Endothelial cell of umbilical vein (primary cell): ENCODE measurements at regions not wholly inside any gene's neighbourhood (a gene's known extent, or its start where the extent isn't known, plus 50 kb on each side); places are given as distances from the start of the nearest gene placed in this dataset.

Experiments
- BruUV-seq: library from RNA; stranded (reverse); fragments of 400-500 nt; replicated peaks from 2 replicates; lab custom pipeline; 2021; lab: Mats Ljungman, UMichigan
- CTCF ChIA-PET: fragments of 300-600, 350-600 bp; sonication (Branson Sonifier 250); formaldehyde crosslinking; loops from one replicate; lab custom pipeline; 2021; ENCODE audit warnings: antibody characterized with exemption, inconsistent platforms; lab: Charles Lee
- POLR2A ChIA-PET: fragments of 300-600, 350-600 bp; sonication (Branson Sonifier 250); formaldehyde crosslinking; loops from one replicate; lab custom pipeline; 2021; ENCODE audit warnings: antibody characterized with exemption, inconsistent platforms; lab: Charles Lee
- DNase-seq: peaks from one replicate; pipeline ENCODE4 v3.0.0-alpha.2; 2011; ENCODE audit warnings: low read depth, low spot score
- FAIRE-seq: peaks from 2 replicates; lab custom pipeline; 2011; peaks lifted over from hg19 to GRCh38; lab: Jason Lieb, UNC
- H2AFZ ChIP-seq: 2 replicates; pipeline ENCODE4 v1.6.0; 2012; ENCODE audit warnings: low read depth, low read length, control low read depth, inconsistent platforms
- H3K27ac ChIP-seq: 2 replicates; pipeline ENCODE4 v1.5.1; 2011; ENCODE audit warnings: low read depth, mild to moderate bottlenecking, control low read depth, low read length, moderate library complexity; ENCODE audit not compliant: insufficient read depth
- H3K27me3 ChIP-seq, 2 experiments: 2 replicates each; pipeline versions ENCODE4 v1.6.0 to v1.6.1; 2011; ENCODE audit warnings: low read length in 2 of 2, mixed read lengths in 1 of 2; ENCODE audit not compliant: control insufficient read depth in 2 of 2, insufficient read depth in 2 of 2
- H3K36me3 ChIP-seq, 2 experiments: 2 replicates in 1 of 2; 3 replicates in 1 of 2; pipeline ENCODE4 v1.5.1; 2011; ENCODE audit warnings: low read length in 2 of 2, mild to moderate bottlenecking in 1 of 2, moderate library complexity in 1 of 2; ENCODE audit not compliant: control insufficient read depth in 2 of 2, insufficient read depth in 2 of 2; ENCODE audit errors: extremely low read depth in 1 of 2
- H3K4me1 ChIP-seq: 3 replicates; pipeline ENCODE4 v1.5.1; 2011; ENCODE audit warnings: mild to moderate bottlenecking, low read length; ENCODE audit not compliant: control insufficient read depth, insufficient read depth; ENCODE audit errors: extremely low read depth
- H3K4me2 ChIP-seq: 2 replicates; pipeline ENCODE4 v1.6.1; 2011; ENCODE audit warnings: low read length, control low read depth, mixed read lengths; ENCODE audit not compliant: insufficient read depth
- H3K4me3 ChIP-seq, 3 experiments: fragments of 200-600 bp in 1 of 3; sonication (generic), shearing (Covaris generic) in 1 of 3; replicated peaks in 1 of 3; 2 replicates each; pipeline ENCODE4 v1.5.1; 2011 to 2016; ENCODE audit warnings: control low read depth in 3 of 3, low read length in 3 of 3, mild to moderate bottlenecking in 2 of 3, inconsistent platforms in 1 of 3, low read depth in 1 of 3, moderate library complexity in 1 of 3; ENCODE audit not compliant: insufficient read depth in 1 of 3
- H3K79me2 ChIP-seq: 2 replicates; pipeline ENCODE4 v1.6.0; 2012; ENCODE audit warnings: low read length, inconsistent platforms; ENCODE audit not compliant: control insufficient read depth, insufficient read depth
- H3K9ac ChIP-seq: replicated peaks from 2 replicates; pipeline ENCODE3; 2011; ENCODE audit warnings: low read length, control low read depth; ENCODE audit not compliant: insufficient read depth; ENCODE audit errors: extremely low read depth
- H3K9me1 ChIP-seq: replicated peaks from 3 replicates; pipeline ENCODE4 v1.6.0; 2011; ENCODE audit warnings: mild to moderate bottlenecking, low read length; ENCODE audit not compliant: control insufficient read depth, insufficient read depth; ENCODE audit errors: extremely low read depth
- H3K9me3 ChIP-seq: replicated peaks from 2 replicates; pipeline ENCODE4 v1.5.1; 2012; ENCODE audit warnings: low read length, inconsistent platforms; ENCODE audit not compliant: control insufficient read depth, insufficient read depth
- H4K20me1 ChIP-seq: replicated peaks from 2 replicates; pipeline ENCODE3; 2011; ENCODE audit warnings: mild to moderate bottlenecking, low read length; ENCODE audit not compliant: control insufficient read depth, insufficient read depth; ENCODE audit errors: extremely low read depth
- CTCF ChIP-seq, 2 donors: IDR thresholded peaks; 1 replicate in 1 of 2; 2 replicates in 1 of 2; pipeline ENCODE4 v1.5.1; 2011; ENCODE audit warnings: low read length in 2 of 2, mild to moderate bottlenecking in 2 of 2, moderate library complexity in 2 of 2, control low read depth in 1 of 2, inconsistent platforms in 1 of 2, low read depth in 1 of 2; ENCODE audit not compliant: insufficient read depth in 1 of 2; ENCODE audit errors: extremely low read depth in 1 of 2
- EZH2 ChIP-seq: IDR thresholded peaks from 2 replicates; pipeline ENCODE4 v1.6.1; 2012; ENCODE audit warnings: borderline replicate concordance, low read depth, mild to moderate bottlenecking, moderate library complexity, low read length, inconsistent platforms; ENCODE audit not compliant: severe bottlenecking
- FOS ChIP-seq: IDR thresholded peaks from 2 replicates; pipeline ENCODE4 v1.6.1; 2011; ENCODE audit warnings: mild to moderate bottlenecking, low read length, moderate library complexity, borderline replicate concordance; ENCODE audit not compliant: insufficient read depth
- GATA2 ChIP-seq: IDR thresholded peaks from 2 replicates; pipeline ENCODE4 v1.7.0; 2011; ENCODE audit warnings: low read depth, mild to moderate bottlenecking, moderate library complexity, mixed read lengths, low read length; ENCODE audit not compliant: insufficient read length, insufficient read depth
- JUN ChIP-seq: IDR thresholded peaks from 2 replicates; pipeline ENCODE4 v1.6.1; 2011; ENCODE audit warnings: borderline replicate concordance, low read depth; ENCODE audit not compliant: insufficient read length, insufficient read depth
- MYC ChIP-seq: IDR thresholded peaks from one replicate; pipeline ENCODE4 v1.6.1; 2011; ENCODE audit warnings: mild to moderate bottlenecking, low read depth, low read length
- POLR2A ChIP-seq: IDR thresholded peaks from 2 replicates; pipeline ENCODE4 v1.6.1; 2012; ENCODE audit warnings: low read depth, mild to moderate bottlenecking, control low read depth, low read length
- POLR2AphosphoS5 ChIP-seq: IDR thresholded peaks from 2 replicates; pipeline ENCODE4 v1.6.1; 2012; ENCODE audit warnings: low read depth, mild to moderate bottlenecking, control low read depth, low read length, moderate library complexity; ENCODE audit not compliant: insufficient read depth
- dilution Hi-C: fragments of 300-500 bp; cut with MboI; formaldehyde crosslinking; loops from one replicate; pipeline ENCODE4 v1.15.0; 2019; ENCODE audit warnings: low sequenced_read_pairs; ENCODE audit not compliant: extremely low pct_ligation_motif_present
- intact Hi-C: fragments of 100-400 bp; cut with micrococcal nuclease; formaldehyde crosslinking; loops from one replicate; pipeline ENCODE4 v1.10.0; 2022
- TF ChIP-seq, protein P1 (sequence below): IDR thresholded peaks from 2 replicates; pipeline ENCODE4 v1.6.1; 2011; ENCODE audit not compliant: insufficient read depth, insufficient read length

- no peak for FAIRE-seq
- intact Hi-C loops (no loop called here), dilution Hi-C loops (no loop called here)
- Histone ChIP-seq H3K27ac (no peak overlapping the region), H3K36me3 (no peaks in the 10 kb centered on the region), H3K4me2 (no peak overlapping the region), H3K4me3 (no peak overlapping the region), H3K4me1 (no peaks in the 10 kb centered on the region), H2AFZ (no peak overlapping the region), H3K9ac (no peak overlapping the region), H3K9me3 (no peaks in the 10 kb centered on the region), H3K9me1 (no peaks in the 10 kb centered on the region), H3K79me2 (no peaks in the 10 kb centered on the region), H4K20me1 (no peaks in the 10 kb centered on the region), H3K27me3 (no peaks in the 10 kb centered on the region)
- BruUV-seq, result no TSS peak
- ChIA-PET POLR2A (no interaction called here), CTCF (no interaction called here)
- TF ChIP-seq, protein P1, sequence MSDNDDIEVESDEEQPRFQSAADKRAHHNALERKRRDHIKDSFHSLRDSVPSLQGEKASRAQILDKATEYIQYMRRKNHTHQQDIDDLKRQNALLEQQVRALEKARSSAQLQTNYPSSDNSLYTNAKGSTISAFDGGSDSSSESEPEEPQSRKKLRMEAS, result no peak
- no peak for TF ChIP-seq CTCF (IDR thresholded peaks at IDR 0.05; ENCODE audit: extremely low read depth in 1 of 2, insufficient read depth in 1 of 2, low read depth in 1 of 2, low read length in 2 of 2)
- TF ChIP-seq EZH2, result no peak
- no peak for TF ChIP-seq FOS
- no peak for TF ChIP-seq POLR2AphosphoS5
- no peak for TF ChIP-seq POLR2A
- TF ChIP-seq MYC, result no peak
- TF ChIP-seq GATA2, result no peak
- no peak for TF ChIP-seq JUN
- DNase-seq, result no peak
Observed at GRCh38 chr1:184166485-184166884, 115.0 kb downstream of the TSEN15 start.
